Activated T-helper 17 cell treated with anti-CD3 and anti-CD28 coated beads, Interleukin-2, amount 50 U/mL, for 72 hours (primary cell): ENCODE measurements at regions not wholly inside any gene's neighbourhood (a gene's known extent, or its start where the extent isn't known, plus 50 kb on each side); places are given as distances from the start of the nearest gene placed in this dataset.

Experiments
- ATAC-seq: fragments of 150-1000 bp; cut with Tn5 transposase; replicated peaks from 2 replicates; pipeline ENCODE4 v1.10.0; 2021; ENCODE audit warnings: mild to moderate bottlenecking, moderate library complexity
- H3K27ac Mint-ChIP-seq: one replicate; pipeline ENCODE4 v1.8.0; 2022; ENCODE audit warnings: mixed read lengths
- H3K27me3 Mint-ChIP-seq: one replicate; pipeline ENCODE4 v1.8.0; 2022; ENCODE audit warnings: mixed read lengths
- H3K36me3 Mint-ChIP-seq: one replicate; pipeline ENCODE4 v1.8.0; 2022; ENCODE audit warnings: low read depth, mild to moderate bottlenecking, mixed read lengths
- H3K4me1 Mint-ChIP-seq: one replicate; pipeline ENCODE4 v1.8.0; 2022; ENCODE audit warnings: mixed read lengths
- H3K4me3 Mint-ChIP-seq: one replicate; pipeline ENCODE4 v1.8.0; 2022; ENCODE audit warnings: mild to moderate bottlenecking, mixed read lengths
- H3K9me3 Mint-ChIP-seq: one replicate; pipeline ENCODE4 v1.8.0; 2022; ENCODE audit warnings: mixed read lengths

- Mint-ChIP-seq H3K4me1 (no peaks in the 10 kb centered on the region), H3K27ac (no peak overlapping the region), H3K36me3 (no peaks in the 10 kb centered on the region), H3K27me3 (peaks cover 48% of the 10 kb centered on the region), H3K4me3 (no peak overlapping the region), H3K9me3 (no peaks in the 10 kb centered on the region)
- no peak for ATAC-seq
These were observed 61.3 kb upstream of the TBXT start for GRCh38 chr6:166228839-166229528.

GRCh38 chr6:166228425-166228824 is 60.8 kb upstream of the TBXT start:
- H3K9me3 Mint-ChIP-seq, result no peaks in the 10 kb centered on the region

GRCh38 chr6:166223079-166223478 is 55.4 kb upstream of the TBXT start:
- no peak for ATAC-seq
- Mint-ChIP-seq H3K27me3 (peaks cover 40% of the 10 kb centered on the region), H3K4me3 (no peak overlapping the region), H3K36me3 (no peaks in the 10 kb centered on the region), H3K4me1 (no peaks in the 10 kb centered on the region), H3K9me3 (no peaks in the 10 kb centered on the region), H3K27ac (no peak overlapping the region)

More at GRCh38 chr6:166228425-166228824, 60.8 kb upstream of the TBXT start:
- Mint-ChIP-seq H3K27me3 (peaks cover 54% of the 10 kb centered on the region), H3K4me3 (no peak overlapping the region), H3K27ac (no peak overlapping the region), H3K4me1 (no peaks in the 10 kb centered on the region), H3K36me3 (no peaks in the 10 kb centered on the region)
- no peak for ATAC-seq

GRCh38 chr6:166222631-166223030 is 55.0 kb upstream of the TBXT start:
- Mint-ChIP-seq H3K4me1 (no peaks in the 10 kb centered on the region), H3K4me3 (no peak overlapping the region), H3K9me3 (no peaks in the 10 kb centered on the region), H3K27ac (no peak overlapping the region), H3K27me3 (peaks cover 39% of the 10 kb centered on the region), H3K36me3 (no peaks in the 10 kb centered on the region)
- ATAC-seq, result no peak

- no peaks in the 10 kb centered on the region for H3K4me1 Mint-ChIP-seq
- ATAC-seq, result no peak
- H3K9me3 Mint-ChIP-seq, result no peaks in the 10 kb centered on the region
- H3K4me3 Mint-ChIP-seq, result no peak overlapping the region
- peaks cover 30% of the 10 kb centered on the region for H3K27me3 Mint-ChIP-seq
- H3K36me3 Mint-ChIP-seq, result no peaks in the 10 kb centered on the region
- no peak overlapping the region for H3K27ac Mint-ChIP-seq
These were observed 54.0 kb upstream of the TBXT start for GRCh38 chr6:166221636-166222035.

- Mint-ChIP-seq H3K27ac (no peak overlapping the region), H3K4me3 (no peak overlapping the region), H3K36me3 (no peaks in the 10 kb centered on the region), H3K4me1 (no peaks in the 10 kb centered on the region), H3K9me3 (no peaks in the 10 kb centered on the region), H3K27me3 (peaks cover 26% of the 10 kb centered on the region)
- no peak for ATAC-seq
These were observed 53.4 kb upstream of the TBXT start for GRCh38 chr6:166221040-166221439.
